ENCODE measurements at regions not wholly inside any gene's neighbourhood (a gene's known extent, or its start where the extent isn't known, plus 50 kb on each side); places are given as distances from the start of the nearest gene placed in this dataset.

GRCh38 chr3:25166016-25166415, 262.0 kb upstream of the RARB start:
- BruUV-seq (replicated peaks), result no TSS peak
- dilution Hi-C loops (cut with MboI; ENCODE audit: extremely low pct_ligation_motif_present, low sequenced_read_pairs) (no loop called here), intact Hi-C loops (cut with micrococcal nuclease) (no loop called here)
- no peak for DNase-seq (ENCODE audit: low read depth, low spot score)
- H2AFZ ChIP-seq (ENCODE audit: low read depth, low read length), result no peak overlapping the region
- FAIRE-seq, result no peak
- no peak overlapping the region for H3K27ac ChIP-seq (ENCODE audit: insufficient read depth, low read depth, low read length)
- CTCF ChIA-PET, result no interaction called here
- no peak overlapping the region for H3K9ac ChIP-seq (replicated peaks; ENCODE audit: extremely low read depth, insufficient read depth, low read length)
- no peaks in the 10 kb centered on the region for H3K9me1 ChIP-seq (replicated peaks; ENCODE audit: control insufficient read depth, extremely low read depth, insufficient read depth, low read length)
- H4K20me1 ChIP-seq (replicated peaks; ENCODE audit: control insufficient read depth, extremely low read depth, insufficient read depth, low read length), result no peaks in the 10 kb centered on the region
- H3K9me3 ChIP-seq (replicated peaks; ENCODE audit: control insufficient read depth, insufficient read depth, low read length), result no peaks in the 10 kb centered on the region
- no peak overlapping the region for H3K4me3 ChIP-seq (replicated peaks in 1 of 3; ENCODE audit: insufficient read depth in 1 of 3, low read depth in 1 of 3, low read length in 3 of 3)
- TF ChIP-seq EZH2 (IDR thresholded peaks at IDR 0.05; ENCODE audit: borderline replicate concordance, low read depth, low read length, severe bottlenecking), result no peak
- TF ChIP-seq CTCF (IDR thresholded peaks at IDR 0.05; ENCODE audit: extremely low read depth in 1 of 2, insufficient read depth in 1 of 2, low read depth in 1 of 2, low read length in 2 of 2), result no peak
- TF ChIP-seq MYC (IDR thresholded peaks at IDR 0.05; ENCODE audit: low read depth, low read length), result no peak
- TF ChIP-seq FOS (IDR thresholded peaks at IDR 0.05; ENCODE audit: borderline replicate concordance, insufficient read depth, low read length), result no peak
- no peak for TF ChIP-seq JUN (IDR thresholded peaks at IDR 0.05; ENCODE audit: borderline replicate concordance, insufficient read depth, insufficient read length, low read depth)
- no peak for TF ChIP-seq GATA2 (IDR thresholded peaks at IDR 0.05; ENCODE audit: insufficient read depth, insufficient read length, low read depth, low read length)
- no peak for TF ChIP-seq POLR2A (IDR thresholded peaks at IDR 0.05; ENCODE audit: low read depth, low read length)
- no peak for TF ChIP-seq MAX (IDR thresholded peaks at IDR 0.05; ENCODE audit: insufficient read depth, insufficient read length)
- no peak for TF ChIP-seq POLR2AphosphoS5 (IDR thresholded peaks at IDR 0.05; ENCODE audit: insufficient read depth, low read depth, low read length)
- no peak overlapping the region for H3K4me2 ChIP-seq (ENCODE audit: insufficient read depth, low read length)
- H3K27me3 ChIP-seq (ENCODE audit: control insufficient read depth in 2 of 2, insufficient read depth in 2 of 2, low read length in 2 of 2), result no peaks in the 10 kb centered on the region
- POLR2A ChIA-PET, result no interaction called here
- no peaks in the 10 kb centered on the region for H3K79me2 ChIP-seq (ENCODE audit: control insufficient read depth, insufficient read depth, low read length)
- H3K36me3 ChIP-seq (ENCODE audit: control insufficient read depth in 2 of 2, extremely low read depth in 1 of 2, insufficient read depth in 2 of 2, low read length in 2 of 2), result no peaks in the 10 kb centered on the region
- no peaks in the 10 kb centered on the region for H3K4me1 ChIP-seq (ENCODE audit: control insufficient read depth, extremely low read depth, insufficient read depth, low read length)

Data from endothelial cell of umbilical vein (primary cell).